NCI-H2227 (cell line): ENCODE measurements at regions not wholly inside any gene's neighbourhood (a gene's known extent, or its start where the extent isn't known, plus 50 kb on each side); places are given as distances from the start of the nearest gene placed in this dataset.

Source experiments
- DNase-seq: peaks from one replicate; lab custom pipeline; 2025; ENCODE audit not compliant: unreplicated experiment; lab: John Stamatoyannopoulos, UW

DNA sequence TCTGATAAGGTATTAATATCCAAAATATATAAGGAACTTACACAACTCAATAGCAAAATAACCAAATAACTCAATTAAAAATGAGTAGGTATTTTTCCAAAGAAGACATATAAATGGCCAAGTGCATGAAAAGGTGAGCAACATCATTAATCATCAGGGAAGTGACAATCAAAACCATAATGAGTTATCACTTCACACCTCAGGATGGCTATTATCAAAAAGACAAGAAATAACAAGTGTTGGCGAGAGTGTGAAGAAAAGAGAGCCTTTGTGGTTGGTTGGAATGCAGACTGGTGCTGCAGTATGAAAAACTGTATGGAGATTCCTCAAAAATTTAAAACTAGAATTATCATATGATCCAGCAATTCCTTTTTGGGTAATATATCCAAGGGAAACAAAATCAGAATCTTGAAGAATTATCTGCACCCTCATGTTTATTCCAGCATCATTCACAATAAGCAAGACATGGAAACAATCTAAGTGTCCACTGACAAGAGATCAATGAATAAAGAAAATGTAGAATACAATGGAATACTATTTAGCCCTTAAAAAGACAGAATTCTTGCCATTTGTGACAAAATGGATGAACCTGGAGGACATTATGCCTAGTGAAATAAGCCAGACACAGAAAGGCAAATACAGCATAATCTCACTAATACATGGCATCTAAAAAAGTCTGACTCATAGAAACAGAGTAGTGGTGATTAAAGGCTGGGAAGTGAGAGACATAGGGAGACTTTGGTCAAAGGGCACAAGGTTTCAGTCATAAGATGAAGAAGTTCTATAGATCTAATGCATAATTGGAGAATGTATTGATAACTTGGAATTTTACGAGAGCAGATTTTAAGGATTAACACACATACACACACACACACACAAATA, 175.6 kb downstream of the FOXA2 start:
- DNase-seq = no peak

DNA sequence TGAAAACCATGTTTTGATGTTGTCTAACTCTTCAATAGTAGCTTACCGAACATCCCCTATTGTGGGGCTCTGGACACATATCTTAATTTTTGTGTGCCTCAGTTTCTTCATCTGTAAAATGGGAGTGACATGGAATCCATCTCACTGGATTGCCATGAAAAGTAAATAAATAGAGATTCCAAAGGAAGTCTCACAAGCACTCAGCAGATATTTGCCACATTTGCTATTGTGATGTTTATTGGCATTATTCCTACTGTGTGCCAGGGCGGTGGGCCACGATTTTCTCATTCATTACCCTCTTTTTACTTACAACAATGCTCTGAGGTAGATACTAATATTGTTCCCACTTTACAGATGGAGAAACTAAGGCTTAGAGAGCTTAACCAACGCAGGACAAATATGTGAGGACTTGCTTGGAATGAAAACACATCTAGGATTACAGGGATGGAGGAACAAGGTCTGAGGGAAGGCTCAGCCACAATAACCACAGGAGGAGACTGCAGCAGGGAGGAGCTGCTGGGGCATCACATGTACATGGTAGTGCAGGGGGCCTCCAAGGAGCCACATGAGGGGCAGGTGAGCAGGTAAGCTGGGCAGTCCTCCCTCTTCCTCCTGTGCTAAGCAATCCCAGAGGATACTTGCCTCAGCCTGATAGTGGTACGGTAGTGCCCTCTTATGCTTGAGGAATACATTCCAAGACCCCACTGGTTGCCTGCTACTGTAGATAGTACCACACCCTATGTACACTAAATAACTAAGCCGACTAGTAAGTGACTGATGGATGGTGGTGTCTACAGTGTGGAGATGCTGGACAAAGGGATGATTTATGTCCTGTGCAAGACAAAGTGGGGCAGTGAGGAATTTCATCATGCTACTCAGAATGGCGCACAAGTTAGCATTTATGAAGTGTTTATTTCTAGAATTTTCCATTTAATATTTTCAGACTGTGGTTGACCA, 176.9 kb downstream of the FOXA2 start:
- DNase-seq = no peak

- no peak for DNase-seq
Observed at GRCh38 chr20:22404419-22405170, 179.8 kb downstream of the FOXA2 start.

- DNase-seq = no peak
Observed at GRCh38 chr20:22403632-22404361, 180.6 kb downstream of the FOXA2 start.

GRCh38 chr20:22403022-22403631, 181.2 kb downstream of the FOXA2 start:
- no peak for DNase-seq

- DNase-seq = no peak
Observed at GRCh38 chr20:22402550-22402949, 181.8 kb downstream of the FOXA2 start.

DNA sequence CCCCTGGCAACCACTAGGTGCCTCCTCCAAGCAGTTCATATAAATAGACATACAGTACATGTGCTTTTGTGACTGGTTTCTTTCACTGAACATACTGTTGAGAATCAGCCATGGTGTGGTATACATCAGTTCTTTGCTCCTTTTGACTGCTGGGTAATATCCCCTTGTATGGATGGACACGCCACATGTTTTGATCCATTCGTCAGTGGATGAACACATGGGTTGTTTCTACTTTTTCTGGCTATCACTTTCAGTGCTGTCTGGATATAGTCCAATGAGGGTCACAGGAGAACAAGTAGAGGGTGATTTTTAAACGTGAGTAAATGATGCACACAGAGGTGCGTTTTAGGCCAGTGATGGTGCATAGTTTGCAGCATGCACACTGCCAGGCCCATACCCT, 183.9 kb downstream of the FOXA2 start:
- DNase-seq = no peak

DNA sequence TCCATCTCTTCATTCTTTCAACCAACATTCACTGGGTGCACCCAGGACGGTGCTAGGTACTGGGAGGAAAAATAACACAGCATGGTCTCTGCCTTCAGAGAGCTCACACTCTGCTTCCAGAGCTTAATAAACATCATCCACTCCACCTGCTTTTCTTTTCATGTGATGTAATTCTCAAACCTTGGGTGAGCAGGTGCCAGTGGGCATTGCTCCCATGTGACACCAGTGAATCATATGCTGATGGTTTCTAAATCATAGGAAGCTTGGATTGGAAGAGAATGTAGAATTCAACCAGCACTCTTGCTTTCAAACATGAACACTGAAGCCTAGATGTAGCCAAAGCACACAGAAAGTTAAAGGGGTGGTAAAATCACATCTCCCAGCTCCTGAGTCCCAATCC, 189.8 kb downstream of the FOXA2 start:
- DNase-seq = no peak

GRCh38 chr20:22390543-22390903, 193.8 kb downstream of the FOXA2 start:
- no peak for DNase-seq

- DNase-seq = no peak
Observed at GRCh38 chr20:22389836-22390542, 194.4 kb downstream of the FOXA2 start.

DNA sequence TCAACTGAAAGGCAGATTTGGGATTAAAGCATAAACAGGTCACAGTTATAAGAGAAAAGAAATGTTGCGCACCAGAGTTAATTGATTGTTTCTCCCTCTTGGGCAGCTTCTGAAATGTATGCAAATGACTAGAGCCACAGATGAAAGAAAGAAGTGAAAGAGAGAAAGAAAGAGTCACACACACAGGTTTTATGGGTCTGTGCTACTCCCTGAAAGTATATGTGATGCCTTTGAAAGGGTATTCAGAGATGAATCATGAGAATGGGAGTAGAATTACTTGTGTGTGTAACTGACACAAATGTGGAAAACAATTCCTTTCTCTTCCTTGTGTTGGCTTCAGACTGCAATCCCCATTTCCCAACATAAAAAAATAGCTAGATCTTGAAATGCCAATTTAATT, 196.9 kb downstream of the FOXA2 start:
- no peak for DNase-seq

DNA sequence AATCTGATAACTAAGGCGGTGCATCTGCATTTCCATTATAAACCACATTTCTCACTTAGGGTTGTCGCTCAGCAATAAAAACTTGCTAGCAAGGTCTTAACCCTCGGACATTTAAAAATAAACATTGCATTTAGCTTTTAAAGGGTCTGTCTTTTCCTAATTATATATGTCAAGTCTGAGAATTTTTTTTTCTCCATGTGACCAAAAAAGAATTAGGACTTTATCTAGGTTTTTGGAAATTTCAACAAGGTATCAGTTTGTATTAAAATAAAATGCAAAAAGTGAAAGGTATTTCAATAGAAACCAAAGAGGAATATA, 198.1 kb downstream of the FOXA2 start:
- no peak for DNase-seq

GRCh38 chr20:22385602-22386305, 198.6 kb downstream of the FOXA2 start:
- no peak for DNase-seq

GRCh38 chr20:22384978-22385377, 199.4 kb downstream of the FOXA2 start:
- no peak for DNase-seq

DNA sequence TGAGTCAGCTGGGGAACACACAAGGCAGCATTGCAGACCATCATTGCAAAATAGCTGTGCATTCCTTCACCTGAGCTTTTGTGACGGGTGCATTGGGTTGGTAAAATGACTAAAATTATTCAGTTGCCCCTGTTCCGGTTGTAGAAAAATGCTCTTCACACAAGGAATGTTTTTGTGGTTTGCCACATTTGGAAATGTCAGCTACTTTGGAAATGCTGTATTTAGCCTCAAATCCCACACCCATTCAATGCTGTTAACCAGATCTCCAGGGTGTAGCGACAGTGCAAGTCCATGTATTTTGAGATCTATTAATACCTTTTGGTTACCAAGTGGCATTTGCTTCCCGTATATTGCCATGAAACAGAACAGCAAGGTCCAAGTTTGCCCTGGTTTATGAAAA, 201.2 kb downstream of the FOXA2 start:
- DNase-seq = no peak

GRCh38 chr20:22382742-22383141, 201.6 kb downstream of the FOXA2 start:
- no peak for DNase-seq

DNA sequence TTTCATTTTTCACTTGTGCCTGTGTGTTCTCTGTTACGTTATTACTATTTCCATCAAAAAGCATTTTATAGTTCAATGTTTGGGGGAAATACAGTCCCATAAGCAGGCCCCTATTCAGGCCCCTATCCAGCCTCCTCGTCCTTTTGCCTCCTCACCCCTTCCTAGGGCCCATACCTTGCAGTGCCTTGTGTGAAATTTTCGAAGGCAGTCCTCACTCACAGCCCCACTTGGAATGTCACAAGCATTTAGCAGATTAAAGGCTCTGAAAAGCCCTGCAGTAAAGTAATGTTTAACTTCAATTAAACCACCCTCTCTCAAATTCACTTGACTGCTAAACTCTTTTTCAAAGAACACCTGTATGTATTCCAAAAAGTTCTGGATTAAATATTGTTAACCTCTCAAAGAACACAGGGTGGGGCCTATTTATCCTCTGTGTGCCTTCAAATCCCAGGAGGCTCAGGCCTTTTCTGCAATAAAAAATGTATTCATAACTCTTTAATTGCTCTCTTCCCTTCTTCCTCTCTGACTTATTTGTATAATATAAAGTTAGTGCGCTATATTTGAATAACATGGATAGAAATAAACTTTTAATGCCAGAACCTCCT, 202.5 kb downstream of the FOXA2 start:
- DNase-seq = no peak

GRCh38 chr20:22379472-22379871, 204.9 kb downstream of the FOXA2 start:
- DNase-seq = no peak
